ENCODE measurements at regions not wholly inside any gene's neighbourhood (a gene's known extent, or its start where the extent isn't known, plus 50 kb on each side); places are given as distances from the start of the nearest gene placed in this dataset.

- POLR2A ChIA-PET = no interaction called here
- no peaks in the 10 kb centered on the region for H3K36me3 ChIP-seq (ENCODE audit: control insufficient read depth in 2 of 2, insufficient read depth in 2 of 2, low read length in 1 of 2)
- H3K4me2 ChIP-seq (ENCODE audit: control insufficient read depth, insufficient read depth) = no peak overlapping the region
- SMC1A ChIA-PET (ENCODE audit: uncharacterized antibody, unreplicated experiment) = interaction anchor here (1.0 to 1.6 kb wide), 3 partner anchors 10 to 101 kb away, joined by 4 to 5 read pairs (median 4); no protein-coding TSS in a partner anchor
- ATAC-seq (no peak), DNase-seq (ENCODE audit: low read depth, low spot score) (no peak), FAIRE-seq (no peak)
- no peak overlapping the region for H3K27ac ChIP-seq (ENCODE audit: control insufficient read depth, insufficient read depth)
- 0 out of 4 replicates have a peak, but pooled peaks cover 0 to 3% of the 10 kb centered on the region in 2 experiments for H3K27me3 ChIP-seq (replicated peaks in 1 of 2; ENCODE audit: control insufficient read depth in 2 of 2, insufficient read depth in 2 of 2, low read length in 1 of 2)
- intact Hi-C loops (cut with micrococcal nuclease; ENCODE audit: unreplicated experiment) = no loop called here
- TF ChIP-seq USF1 (IDR thresholded peaks at IDR 0.05; ENCODE audit: borderline replicate concordance, extremely low read length, insufficient read depth, low read depth, low read length) (no peak), SKIL (IDR thresholded peaks at IDR 0.05; ENCODE audit: low read depth, poor library complexity, severe bottlenecking) (no peak), SUZ12 (IDR thresholded peaks at IDR 0.05; ENCODE audit: unreplicated experiment) (no peak), HDGF (IDR thresholded peaks at IDR 0.05) (no peak), NFYB (IDR thresholded peaks at IDR 0.05; ENCODE audit: insufficient read depth, low read depth, low read length) (no peak), ZNF592 (IDR thresholded peaks at IDR 0.05) (no peak), SMC3 (IDR thresholded peaks at IDR 0.05; ENCODE audit: borderline replicate concordance, low read length) (no peak), SMAD5 (IDR thresholded peaks at IDR 0.05; ENCODE audit: low read depth) (no peak), GATAD2B (conservative IDR thresholded peaks at IDR 0.05; ENCODE audit: low read depth) (no peak)
- RAD21 ChIA-PET (ENCODE audit: unreplicated experiment) = no interaction called here
- in situ Hi-C loops (cut with MboI) = no loop called here
- H3K4me1 ChIP-seq (ENCODE audit: control insufficient read depth, insufficient read depth, low read length) = no peaks in the 10 kb centered on the region
- WGBS (ENCODE audit: insufficient coverage, insufficient replicate concordance, low lambda C conversion rate, missing lambda C conversion rate) = 44% methylated on average over 6 of the region's 6 CpGs
- CTCF ChIA-PET = no interaction called here
- no TSS peak for BruUV-seq (replicated peaks)
- H3K9me3 ChIP-seq (replicated peaks; ENCODE audit: control insufficient read depth, insufficient read depth, low read length) = no peaks in the 10 kb centered on the region
- no peaks in the 10 kb centered on the region for H3K79me2 ChIP-seq (ENCODE audit: control insufficient read depth, insufficient read depth, low read length)
- no peaks in the 10 kb centered on the region for H4K20me1 ChIP-seq (ENCODE audit: control insufficient read depth, insufficient read depth)
- H3K4me3 ChIP-seq = no peak overlapping the region
- no peak overlapping the region for H2AFZ ChIP-seq (ENCODE audit: control insufficient read depth, low read depth, low read length)
- H3K9ac ChIP-seq (ENCODE audit: control insufficient read depth, insufficient read depth, low read length) = no peak overlapping the region
These were observed 313.5 kb downstream of the FOXO1 start for GRCh38 chr13:40352802-40353562.
